H9 (cell line): ENCODE measurements at regions not wholly inside any gene's neighbourhood (a gene's known extent, or its start where the extent isn't known, plus 50 kb on each side); places are given as distances from the start of the nearest gene placed in this dataset.
A peak's percentile ranks its signal among the peaks of the same experiment; 100 is the strongest.
"Not testable (repeated sequence)": the region's sequence is repeated elsewhere in the genome, so short reads cannot be mapped to it uniquely, and the experiment has no call there.

Experiments
- DNase-seq: peaks from one replicate; pipeline ENCODE4 v3.0.0-alpha.2; 2017
- H2AFZ ChIP-seq: one replicate; pipeline ENCODE4 v1.6.1; 2013; ENCODE audit warnings: mild to moderate bottlenecking, low read length, control low read depth, moderate library complexity
- H2AK5ac ChIP-seq: 2 replicates; pipeline ENCODE4 v1.6.1; 2013; ENCODE audit warnings: low read length, control low read depth, mixed read lengths; ENCODE audit not compliant: insufficient read length
- H2BK120ac ChIP-seq: one replicate; pipeline ENCODE4 v1.6.1; 2013; ENCODE audit warnings: low read depth, mild to moderate bottlenecking, low read length, control low read depth, inconsistent platforms; ENCODE audit not compliant: poor library complexity, severe bottlenecking
- H2BK12ac ChIP-seq: 2 replicates; pipeline ENCODE4 v1.6.1; 2013; ENCODE audit warnings: low read length, control low read depth, mixed read lengths, low read depth; ENCODE audit not compliant: insufficient read length
- H2BK15ac ChIP-seq: 2 replicates; pipeline ENCODE4 v1.6.1; 2013; ENCODE audit warnings: low read depth, low read length, control low read depth
- H2BK20ac ChIP-seq: one replicate; pipeline ENCODE4 v1.6.1; 2013; ENCODE audit warnings: low read depth, mild to moderate bottlenecking, low read length, control low read depth, inconsistent platforms; ENCODE audit not compliant: poor library complexity, severe bottlenecking
- H2BK5ac ChIP-seq: 2 replicates; pipeline ENCODE4 v1.6.1; 2013; ENCODE audit warnings: low read length, control low read depth, mixed read lengths; ENCODE audit not compliant: insufficient read length
- H3K14ac ChIP-seq: 2 replicates; pipeline ENCODE4 v1.6.1; 2013; ENCODE audit warnings: low read length, control low read depth; ENCODE audit not compliant: insufficient read depth
- H3K18ac ChIP-seq: 2 replicates; pipeline ENCODE4 v1.6.1; 2013; ENCODE audit warnings: low read depth, mild to moderate bottlenecking, mixed read lengths, low read length, control low read depth; ENCODE audit not compliant: insufficient read length
- H3K23ac ChIP-seq: 2 replicates; pipeline ENCODE4 v1.6.1; 2013; ENCODE audit warnings: low read length, control low read depth, mixed read lengths, low read depth; ENCODE audit not compliant: insufficient read length
- H3K23me2 ChIP-seq: 2 replicates; pipeline ENCODE4 v1.6.1; 2013; ENCODE audit warnings: low read depth, mild to moderate bottlenecking, mixed read lengths, low read length, control low read depth; ENCODE audit not compliant: insufficient read length, poor library complexity, severe bottlenecking
- H3K27ac ChIP-seq: 2 replicates; pipeline ENCODE4 v1.5.1; 2013; ENCODE audit warnings: low read length, control low read depth, mixed read lengths, low read depth; ENCODE audit not compliant: insufficient read length
- H3K27me3 ChIP-seq: 2 replicates; pipeline ENCODE4 v1.6.1; 2013; ENCODE audit warnings: low read length, control low read depth, inconsistent platforms; ENCODE audit not compliant: insufficient read depth
- H3K4ac ChIP-seq: 2 replicates; pipeline ENCODE4 v1.6.1; 2013; ENCODE audit warnings: low read depth, mild to moderate bottlenecking, control low read depth, inconsistent platforms, low read length, moderate library complexity
- H3K4me1 ChIP-seq: 2 replicates; pipeline ENCODE4 v1.6.1; 2013; ENCODE audit warnings: low read length, control low read depth, inconsistent platforms; ENCODE audit not compliant: insufficient read depth
- H3K4me2 ChIP-seq: 2 replicates; pipeline ENCODE4 v1.6.1; 2013; ENCODE audit warnings: low read length, control low read depth, mixed read lengths; ENCODE audit not compliant: insufficient read length, insufficient read depth
- H3K56ac ChIP-seq: 2 replicates; pipeline ENCODE4 v1.6.1; 2013; ENCODE audit warnings: low read depth, mild to moderate bottlenecking, mixed read lengths, low read length, control low read depth; ENCODE audit not compliant: insufficient read length
- H3K79me1 ChIP-seq: 2 replicates; pipeline ENCODE4 v1.6.1; 2013; ENCODE audit warnings: low read depth, mild to moderate bottlenecking, moderate library complexity, low read length, control low read depth, inconsistent platforms; ENCODE audit not compliant: insufficient read depth, poor library complexity, severe bottlenecking
- H3K79me2 ChIP-seq: 2 replicates; pipeline ENCODE4 v1.6.1; 2013; ENCODE audit warnings: low read length, control low read depth, inconsistent platforms; ENCODE audit not compliant: insufficient read depth
- H3K9ac ChIP-seq: 2 replicates; pipeline ENCODE4 v1.6.1; 2013; ENCODE audit warnings: low read length, control low read depth, mixed read lengths; ENCODE audit not compliant: insufficient read length; ENCODE audit errors: extremely low read depth
- H3K9me3 ChIP-seq: one replicate; pipeline ENCODE4 v1.6.1; 2013; ENCODE audit warnings: low read depth, low read length, inconsistent platforms; ENCODE audit not compliant: control insufficient read depth
- H3T11ph ChIP-seq: one replicate; pipeline ENCODE4 v1.6.1; 2013; ENCODE audit warnings: mild to moderate bottlenecking, low read length, control low read depth, inconsistent platforms
- H4K20me1 ChIP-seq: one replicate; pipeline ENCODE4 v1.6.1; 2013; ENCODE audit not compliant: control insufficient read depth, insufficient read length, insufficient read depth
- H4K5ac ChIP-seq: 2 replicates; pipeline ENCODE4 v1.6.1; 2013; ENCODE audit warnings: low read depth, mild to moderate bottlenecking, mixed read lengths, low read length, control low read depth; ENCODE audit not compliant: insufficient read length
- H4K8ac ChIP-seq: replicated peaks from 2 replicates; pipeline ENCODE4 v1.6.1; 2013; ENCODE audit warnings: low read length, control low read depth, mixed read lengths, low read depth; ENCODE audit not compliant: insufficient read length
- H4K91ac ChIP-seq: 2 replicates; pipeline ENCODE4 v1.6.1; 2013; ENCODE audit warnings: low read depth, mild to moderate bottlenecking, moderate library complexity, mixed read lengths, low read length, control low read depth; ENCODE audit not compliant: insufficient read length
- H3K27ac Mint-ChIP-seq, 3 experiments: 2 replicates in 2 of 3; 3 replicates in 1 of 3; pipeline ENCODE4 v1.8.0; 2020 to 2021; ENCODE audit warnings: mixed read lengths in 3 of 3, mild to moderate bottlenecking in 1 of 3, moderate library complexity in 1 of 3
- H3K27me3 Mint-ChIP-seq: 2 replicates; pipeline ENCODE4 v1.8.0; 2021; ENCODE audit warnings: low read depth, mild to moderate bottlenecking, moderate library complexity, mixed read lengths
- H3K36me3 Mint-ChIP-seq, 3 experiments: 2 replicates in 2 of 3; 3 replicates in 1 of 3; pipeline ENCODE4 v1.8.0; 2020 to 2021; ENCODE audit warnings: low read depth in 3 of 3, mixed read lengths in 3 of 3; ENCODE audit not compliant: insufficient read depth in 1 of 3
- H3K4me1 Mint-ChIP-seq, 2 experiments: 2 replicates each; pipeline ENCODE4 v1.8.0; 2020; ENCODE audit warnings: mixed read lengths in 2 of 2
- H3K4me3 Mint-ChIP-seq, 2 experiments: 2 replicates in 1 of 2; 3 replicates in 1 of 2; pipeline ENCODE4 v1.8.0; 2020 to 2021; ENCODE audit warnings: mild to moderate bottlenecking in 2 of 2, mixed read lengths in 2 of 2, moderate library complexity in 1 of 2
- H3K9me3 Mint-ChIP-seq, 2 experiments: 2 replicates in 1 of 2; 3 replicates in 1 of 2; pipeline ENCODE4 v1.8.0; 2020; ENCODE audit warnings: mild to moderate bottlenecking in 2 of 2, mixed read lengths in 2 of 2, moderate library complexity in 1 of 2
- WGBS: extraction: QIAGEN DNeasy Blood & Tissue Kit; methylation state at CpG from one replicate; pipeline ENCODE4 v1.1.7; 2013; ENCODE audit warnings: missing lambda C conversion rate, low lambda C conversion rate, mixed read lengths; ENCODE audit not compliant: insufficient read length; ENCODE audit errors: extremely low coverage; 5-methylcytosine and 5-hydroxymethylcytosine counted together

DNA sequence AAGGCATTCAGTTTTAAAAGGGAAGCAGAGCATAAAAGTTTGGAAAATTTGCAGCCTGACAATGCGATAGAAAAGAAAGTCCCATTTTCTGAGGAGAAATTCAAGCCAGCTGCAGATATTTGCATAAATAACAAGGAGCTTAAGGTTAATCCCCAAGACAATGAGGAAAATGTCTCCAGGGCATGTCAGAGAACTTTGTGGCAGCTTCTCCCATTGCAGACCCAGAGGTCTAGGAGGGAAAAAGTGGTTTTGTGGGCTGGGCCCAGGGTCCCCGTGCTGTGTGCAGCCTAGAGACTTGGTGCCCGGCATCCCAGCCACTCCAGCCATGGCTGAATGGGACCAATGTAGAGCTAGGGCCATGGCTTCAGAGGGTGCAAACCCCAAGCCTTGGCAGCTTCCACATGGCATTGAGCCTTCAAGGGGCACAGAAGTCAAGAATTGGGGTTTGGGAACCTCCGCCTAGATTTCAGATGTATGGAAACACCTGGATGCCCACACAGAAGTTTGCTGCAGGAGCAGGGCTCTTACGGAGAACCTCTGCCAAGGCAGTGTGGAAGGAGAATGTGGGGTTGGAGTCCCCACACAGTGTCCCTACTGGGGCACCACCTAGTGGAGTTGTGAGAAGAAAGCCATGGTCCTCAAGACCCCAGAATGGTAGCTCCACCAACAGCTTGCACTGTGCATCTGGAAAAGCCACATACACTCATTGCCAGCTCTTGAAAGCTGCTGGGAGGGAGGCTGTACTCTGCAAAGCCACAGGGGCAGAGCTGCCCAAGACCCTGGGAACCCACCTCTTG is 62.3 kb upstream of the SSBP3 start:
- H4K8ac ChIP-seq, H3K36me3 Mint-ChIP-seq, H3K9me3 Mint-ChIP-seq, H2BK20ac ChIP-seq, DNase-seq, H3K9ac ChIP-seq, H3K23me2 ChIP-seq, H3K27me3 ChIP-seq, H2BK5ac ChIP-seq, H2AK5ac ChIP-seq, H2BK12ac ChIP-seq, H3K4ac ChIP-seq, H3K9me3 ChIP-seq, H4K91ac ChIP-seq, H3K56ac ChIP-seq, H3K4me2 ChIP-seq, H4K20me1 ChIP-seq, H3K23ac ChIP-seq, H2AFZ ChIP-seq, H2BK15ac ChIP-seq, H3K27ac ChIP-seq, H3K79me2 ChIP-seq, H3T11ph ChIP-seq, H3K79me1 ChIP-seq, H2BK120ac ChIP-seq, H3K4me1 ChIP-seq, H3K18ac ChIP-seq, H3K14ac ChIP-seq, H3K4me3 Mint-ChIP-seq, H4K5ac ChIP-seq: not testable (repeated sequence)
- no CpG with 5 or more reads among the region's 5 CpGs for WGBS
- Mint-ChIP-seq H3K27me3 (peaks cover 19% of the 10 kb centered on the region), H3K27ac (0 out of 7 replicates have a peak overlapping the region, but pooled peaks of 1 of the 3 experiments have one; percentile 49), H3K4me1 (peaks cover 49 to 52% of the 10 kb centered on the region in 2 experiments)
